GM18951 (cell line): ENCODE measurements at regions not wholly inside any gene's neighbourhood (a gene's known extent, or its start where the extent isn't known, plus 50 kb on each side); places are given as distances from the start of the nearest gene placed in this dataset.

Experiments used
- POLR2A ChIP-seq: IDR thresholded peaks from 4 replicates; pipeline ENCODE4 v1.6.1; 2011; ENCODE audit warnings: mild to moderate bottlenecking; ENCODE audit not compliant: insufficient read length, insufficient read depth; ENCODE audit errors: extremely low read depth
- in situ Hi-C: fragments of 300-500 bp; cut with MboI; formaldehyde crosslinking; loops from one replicate; pipeline ENCODE4 v1.12.0; 2022; ENCODE audit warnings: low sequenced_read_pairs, mixed read lengths, inconsistent platforms; ENCODE audit not compliant: unreplicated experiment

DNA sequence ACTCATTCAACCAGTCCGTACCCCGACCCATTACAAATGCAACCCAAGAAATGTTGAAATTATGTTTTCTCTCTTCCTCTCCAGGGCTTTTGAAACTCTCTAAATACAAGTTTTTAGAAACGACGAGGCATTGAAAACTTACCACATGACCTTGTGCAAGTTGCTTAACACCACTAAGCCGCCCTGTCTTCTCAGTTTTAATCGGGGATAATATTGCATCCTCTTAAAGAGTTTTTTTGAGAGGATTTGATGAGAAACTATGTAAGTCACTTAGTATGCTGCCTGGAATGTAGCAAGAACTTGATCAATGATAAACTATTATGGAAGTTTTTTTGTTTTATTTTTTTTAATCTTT, 149.0 kb upstream of the FAM20A start:
- in situ Hi-C loops = loop anchor here (25.0 kb wide), 1 partner anchor 488 kb away; no protein-coding TSS in a partner anchor
- no peak for TF ChIP-seq POLR2A

DNA sequence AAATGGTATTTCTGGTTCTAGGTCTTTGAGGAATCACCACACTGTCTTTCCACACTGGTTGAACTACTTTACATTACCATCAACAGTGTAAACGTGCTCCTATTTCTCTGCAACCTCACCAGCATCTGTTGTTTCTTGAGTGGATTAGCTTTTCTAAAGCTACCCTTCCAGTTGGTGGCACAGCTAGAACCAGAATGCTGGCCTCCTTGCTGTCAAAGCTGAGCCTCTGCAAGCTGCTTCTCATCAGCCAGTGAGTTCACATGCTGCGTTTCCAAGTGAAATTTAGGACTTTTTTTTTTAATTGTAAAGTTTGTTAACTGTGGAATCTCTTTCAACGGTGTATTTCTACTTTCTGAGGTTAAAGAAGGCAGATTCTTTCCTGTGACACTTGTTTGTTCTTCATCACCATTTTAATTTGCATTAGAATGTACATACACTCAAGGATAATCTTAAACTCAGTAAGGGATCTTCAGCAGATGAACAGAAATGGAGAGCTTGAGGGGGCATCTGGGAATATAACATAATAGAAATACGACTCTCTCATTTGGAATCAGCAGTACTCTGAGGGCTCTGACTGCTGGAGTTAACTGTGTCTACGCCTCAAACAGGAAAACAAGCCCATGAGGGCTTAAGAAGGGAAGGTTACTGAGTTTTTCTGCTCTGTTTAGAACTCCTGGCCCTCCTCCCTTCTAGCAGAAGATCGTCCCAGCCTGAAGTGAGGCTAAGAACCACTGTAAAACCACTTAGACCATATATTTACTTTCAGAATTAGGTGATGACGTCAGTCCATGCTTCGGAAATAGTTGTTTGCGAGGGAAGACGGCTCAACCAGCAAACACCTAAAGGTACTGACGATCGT, 148.4 kb upstream of the FAM20A start:
- no peak for TF ChIP-seq POLR2A
- in situ Hi-C loops = loop anchor here (25.0 kb wide), 1 partner anchor 487 kb away; no protein-coding TSS in a partner anchor

DNA sequence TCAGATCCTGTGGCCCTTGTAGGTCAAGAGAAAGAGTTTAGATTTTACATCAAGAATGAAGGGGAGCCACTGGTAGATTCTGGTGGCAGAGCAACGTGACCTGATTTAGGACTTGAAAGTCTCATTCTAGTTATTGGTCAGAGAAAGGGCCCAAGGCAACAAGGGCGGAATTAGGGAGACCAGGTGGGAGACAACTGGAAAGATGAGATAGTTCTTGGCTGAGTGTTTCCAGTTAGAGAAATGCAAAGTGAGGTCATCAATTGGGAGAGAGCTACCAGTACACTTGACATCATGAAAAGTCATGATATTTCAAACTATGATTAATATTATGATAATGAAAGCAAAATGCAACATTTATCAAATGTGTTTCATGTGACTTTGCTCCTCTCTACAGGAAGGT, 147.2 kb upstream of the FAM20A start:
- no peak for TF ChIP-seq POLR2A
- in situ Hi-C loops = no loop called here

DNA sequence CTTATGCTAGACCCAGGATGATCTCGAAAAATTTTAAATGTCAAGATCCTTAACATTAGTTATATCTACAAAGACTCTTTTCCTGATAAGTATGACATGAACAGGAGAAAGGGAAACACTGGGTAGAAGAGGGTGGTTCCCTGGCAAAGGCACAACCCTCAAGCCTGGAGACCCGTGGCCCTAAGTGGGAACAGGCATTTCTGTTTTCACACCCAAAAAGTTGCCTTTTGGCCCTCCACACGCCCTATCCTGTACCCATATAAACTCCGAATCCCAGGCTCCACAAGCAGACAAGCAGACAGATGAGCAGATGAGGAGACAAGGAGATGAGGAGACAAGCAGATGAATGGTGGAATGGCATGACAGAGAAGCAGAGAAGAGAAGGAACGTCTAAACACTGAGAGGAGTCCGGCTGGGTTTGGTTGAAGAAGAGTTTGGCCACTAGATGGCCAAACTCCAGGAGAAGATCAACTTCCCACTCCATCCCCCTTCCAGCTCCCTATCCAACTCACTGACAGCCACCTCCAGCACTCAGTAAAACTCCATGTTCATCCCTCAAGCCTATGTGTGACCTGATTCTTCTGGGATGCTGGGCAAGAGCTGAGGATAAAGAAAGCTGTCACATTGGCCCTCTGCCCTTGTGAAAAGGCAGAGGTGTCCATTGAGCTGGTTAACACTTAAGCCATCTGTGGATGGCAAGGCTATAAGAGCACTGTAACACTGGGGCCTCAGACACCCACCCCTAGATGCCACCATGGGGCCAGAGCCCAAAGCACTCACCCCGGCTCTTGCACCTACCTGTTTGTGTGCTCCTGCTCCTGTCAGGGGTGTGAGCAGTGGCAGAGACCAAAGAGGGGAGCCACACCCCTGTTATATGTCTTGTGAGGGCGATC, 139.6 kb upstream of the FAM20A start:
- in situ Hi-C loops = no loop called here
- no peak for TF ChIP-seq POLR2A

GRCh38 chr17:68737761-68738443, 136.7 kb upstream of the FAM20A start:
- in situ Hi-C loops = no loop called here
- no peak for TF ChIP-seq POLR2A

- TF ChIP-seq POLR2A = no peak
- in situ Hi-C loops = no loop called here
These were observed 133.8 kb upstream of the FAM20A start for GRCh38 chr17:68734931-68735330.

- in situ Hi-C loops = no loop called here
- no peak for TF ChIP-seq POLR2A
These were observed 133.2 kb upstream of the FAM20A start for GRCh38 chr17:68734187-68734900.

GRCh38 chr17:68733241-68734176, 132.3 kb upstream of the FAM20A start:
- in situ Hi-C loops = no loop called here

DNA sequence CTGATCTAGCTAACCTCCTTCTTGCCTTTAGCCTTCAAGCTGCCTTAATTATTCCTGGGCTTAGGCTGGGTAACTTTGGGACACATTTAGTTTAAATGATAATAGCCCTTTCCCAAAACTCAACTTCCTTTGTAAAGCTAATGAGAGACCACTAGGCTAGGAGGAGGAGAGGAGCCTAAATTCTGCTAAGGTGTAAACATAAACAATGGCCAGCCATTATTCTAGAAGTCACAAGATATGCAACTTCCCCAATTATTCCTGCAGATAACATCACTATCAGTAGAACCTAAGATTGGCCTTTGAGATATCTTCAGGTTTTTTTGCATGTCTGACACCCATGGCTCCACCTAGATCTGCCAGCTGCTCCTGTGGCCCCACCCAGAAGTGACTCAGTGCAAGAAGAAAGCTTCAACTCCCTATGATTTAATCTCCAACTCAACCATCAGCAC, 131.2 kb upstream of the FAM20A start:
- in situ Hi-C loops = no loop called here

More at GRCh38 chr17:68733241-68734176, 132.3 kb upstream of the FAM20A start:
- TF ChIP-seq POLR2A = no peak

DNA sequence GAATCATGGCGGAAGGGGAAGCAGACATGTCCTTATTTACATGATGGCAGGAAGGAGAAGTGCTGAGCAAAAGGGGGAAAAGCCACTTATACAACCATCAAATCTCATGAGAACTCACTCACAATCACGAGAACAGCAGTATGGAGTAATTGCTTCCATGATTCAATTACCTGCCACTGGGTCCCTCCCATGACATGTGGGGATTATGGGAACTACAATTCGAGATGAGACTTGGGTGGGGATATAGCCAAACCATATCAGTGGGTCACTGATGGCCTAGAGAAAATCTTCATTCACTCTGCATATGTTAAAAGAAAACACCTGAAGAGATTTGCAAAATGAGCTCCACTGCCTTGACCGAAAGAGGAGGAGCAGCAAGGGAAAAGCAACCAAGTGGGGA, 130.3 kb upstream of the FAM20A start:
- no peak for TF ChIP-seq POLR2A
- in situ Hi-C loops = no loop called here

More for the DNA sequence above, 131.2 kb upstream of the FAM20A start:
- TF ChIP-seq POLR2A = no peak

DNA sequence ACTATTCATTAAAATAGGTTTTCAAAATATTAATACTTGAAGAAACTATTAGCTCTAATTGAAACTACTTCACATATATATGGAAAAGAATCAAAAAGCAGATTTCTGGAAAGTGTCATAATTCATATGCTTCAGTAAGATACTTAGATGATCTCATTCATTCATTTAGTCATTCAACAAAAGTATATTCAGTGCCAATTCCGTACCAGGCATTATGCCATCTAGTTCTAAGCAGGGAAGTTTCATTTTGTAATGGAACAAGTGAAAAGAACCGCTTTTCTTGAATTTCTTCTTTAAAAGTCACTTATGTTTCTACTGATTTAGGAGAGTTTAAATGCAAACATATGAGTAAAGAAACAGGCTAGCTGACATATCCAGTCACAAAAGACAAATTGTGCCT, 118.3 kb upstream of the FAM20A start:
- in situ Hi-C loops = no loop called here
- no peak for TF ChIP-seq POLR2A
